Stimulated activated CD4-positive, alpha-beta T cell treated with anti-CD3 and anti-CD28 coated beads, Interleukin-15, amount 100 ng/mL, for 1 hour (primary cell): ENCODE measurements at regions not wholly inside any gene's neighbourhood (a gene's known extent, or its start where the extent isn't known, plus 50 kb on each side); places are given as distances from the start of the nearest gene placed in this dataset.
"Not testable (repeated sequence)": the region's sequence is repeated elsewhere in the genome, so short reads cannot be mapped to it uniquely, and the experiment has no call there.

Experiments used
- DNase-seq, 2 donors: peaks; one replicate each; pipeline ENCODE4 v3.0.0-alpha.2; 2020; ENCODE audit warnings: low read depth in 1 of 2, low spot score in 1 of 2

DNA sequence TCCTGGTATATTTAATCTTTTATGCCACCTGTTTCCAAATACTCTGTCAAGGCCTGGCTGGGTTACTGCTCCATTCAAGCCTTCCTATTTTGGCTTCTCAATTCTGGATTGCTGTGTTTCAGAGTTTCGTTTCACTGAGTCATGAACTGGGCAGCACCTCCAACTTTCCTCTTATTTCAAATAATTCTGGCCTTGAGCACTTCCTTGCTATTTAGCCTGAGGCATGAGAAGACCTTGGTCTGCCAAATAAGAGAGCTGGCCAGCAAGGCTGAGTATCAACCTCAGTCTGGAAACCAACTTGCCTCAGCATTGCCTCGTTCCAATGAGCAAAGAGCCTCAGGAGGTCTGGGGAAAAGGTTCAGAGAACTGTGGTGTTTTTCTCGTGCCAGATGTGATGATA lies 66.6 kb downstream of the TNFAIP3 start:
- DNase-seq = no peak

- no peak for DNase-seq
Observed at GRCh38 chr6:137936798-137937197, 69.7 kb downstream of the TNFAIP3 start.

DNA sequence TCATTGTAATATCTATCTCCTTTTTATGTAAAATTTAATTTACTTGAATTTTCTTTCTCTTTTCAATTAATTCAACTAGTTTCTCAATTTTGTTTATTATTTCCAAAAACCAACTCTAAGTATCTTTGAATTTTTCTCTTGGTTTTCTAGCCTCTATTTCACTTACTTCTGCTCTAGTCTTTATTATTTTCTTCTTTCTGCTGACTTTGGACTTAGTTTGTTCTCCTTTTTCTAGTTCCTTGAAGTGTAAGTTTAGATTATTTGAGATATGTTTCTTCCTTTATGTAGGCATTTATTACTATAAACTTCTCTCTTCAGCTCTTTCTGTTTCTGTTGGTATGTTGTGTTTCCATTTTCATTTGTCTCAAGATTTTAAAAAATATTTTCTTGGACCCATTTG lies 70.8 kb downstream of the TNFAIP3 start:
- DNase-seq = no peak

DNA sequence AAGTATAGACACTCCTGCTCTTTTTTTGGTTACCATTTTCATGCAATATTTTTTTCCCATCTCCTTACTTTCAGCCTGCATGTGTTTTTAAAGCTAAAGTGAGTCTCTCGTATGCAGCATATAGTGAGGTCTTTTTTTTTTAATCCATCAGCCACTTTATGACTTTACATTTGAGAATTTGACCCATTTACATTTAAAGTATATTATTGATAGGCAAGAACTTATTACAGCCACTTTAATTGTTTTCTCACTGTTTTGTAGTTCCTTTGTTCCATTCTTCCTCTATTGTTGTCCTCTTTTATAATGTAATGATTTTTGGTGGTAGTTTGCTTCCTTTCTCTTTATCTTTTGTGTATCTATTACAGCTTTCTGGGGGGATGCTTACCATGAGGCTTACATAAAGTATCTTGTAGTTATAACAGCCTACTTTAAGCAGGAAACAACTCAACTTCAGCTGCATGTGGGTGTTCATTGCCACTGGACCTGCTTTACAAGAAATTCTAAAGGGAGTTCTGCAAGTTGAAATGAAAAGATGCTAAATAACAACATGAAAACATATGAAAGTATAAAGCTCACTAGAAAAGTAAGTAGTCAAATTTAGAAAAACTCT lies 71.8 kb downstream of the TNFAIP3 start:
- no peak for DNase-seq

- DNase-seq = no peak
Observed at GRCh38 chr6:137941995-137942394, 74.9 kb downstream of the TNFAIP3 start.

DNA sequence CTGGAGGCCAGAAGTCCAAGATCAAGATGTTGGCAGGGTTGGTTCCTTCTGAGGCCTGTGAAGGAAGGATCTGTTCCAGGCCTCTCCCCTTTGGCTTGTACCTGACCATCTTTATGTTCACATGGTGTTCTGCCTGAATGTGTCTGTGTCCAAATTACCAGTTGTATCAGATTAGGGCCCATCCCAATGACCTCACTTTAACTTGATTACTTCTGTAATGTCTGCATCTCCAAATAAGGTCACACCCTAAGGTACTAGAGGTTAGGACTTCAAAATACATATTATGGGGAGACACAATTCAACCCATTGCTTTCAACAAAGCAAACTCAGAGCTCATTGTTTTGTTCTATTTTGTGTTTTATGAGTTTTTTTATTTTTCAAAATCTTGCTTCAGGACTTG lies 75.7 kb downstream of the TNFAIP3 start:
- DNase-seq = no peak

DNA sequence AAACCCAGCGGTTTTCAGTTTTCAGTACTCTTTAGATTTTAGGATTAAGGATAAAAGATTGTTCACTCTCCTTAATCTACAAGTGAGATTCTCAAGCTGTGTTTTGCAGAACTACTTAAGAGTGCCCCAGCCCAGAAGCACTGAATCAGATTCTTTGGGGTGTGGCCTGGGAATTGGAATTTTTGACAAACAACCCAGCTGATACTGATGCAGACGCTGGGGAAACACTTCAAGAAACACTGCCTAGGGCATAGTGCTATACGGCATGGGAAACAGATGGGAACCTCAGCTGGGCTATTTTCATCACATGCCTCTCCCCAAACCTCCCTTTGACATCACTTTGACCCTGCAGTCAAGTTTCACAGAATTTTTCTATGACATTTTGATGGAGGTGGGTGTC lies 77.3 kb downstream of the TNFAIP3 start:
- not testable (repeated sequence) for DNase-seq

DNA sequence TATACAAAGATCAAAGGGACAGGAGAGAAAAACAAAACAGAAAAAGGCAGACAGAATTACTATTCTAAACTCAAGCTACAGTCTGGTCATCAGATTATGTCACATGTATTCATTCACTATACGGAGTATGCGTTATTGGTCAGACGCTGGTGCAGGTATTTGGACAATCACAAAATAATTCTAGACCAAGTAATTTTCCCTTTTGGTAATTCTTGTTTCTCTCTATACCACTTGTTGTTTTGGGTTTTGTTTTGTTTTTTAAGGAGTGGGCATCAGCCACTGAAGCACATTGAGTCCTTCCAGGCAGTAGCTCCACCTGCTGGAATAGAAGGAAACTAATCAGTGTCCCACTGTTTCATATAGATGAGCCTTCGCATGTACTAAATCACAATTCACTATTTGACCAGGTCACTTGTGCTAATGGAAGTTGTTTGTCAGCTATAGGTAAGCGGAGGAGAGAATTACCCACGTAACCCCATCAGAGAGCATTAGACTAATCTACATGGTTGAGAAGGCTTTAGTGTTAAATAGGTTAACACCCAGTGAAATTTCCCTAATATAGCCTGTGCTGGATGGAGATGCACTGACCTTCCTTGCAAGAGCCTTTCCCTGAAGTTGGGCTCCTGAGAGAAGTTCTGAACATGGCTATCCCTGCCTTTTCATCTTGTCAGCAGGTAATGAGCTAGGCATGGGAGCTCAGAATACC lies 77.9 kb downstream of the TNFAIP3 start:
- DNase-seq = no peak

GRCh38 chr6:137949686-137950390 lies 82.8 kb downstream of the TNFAIP3 start:
- DNase-seq = no peak

DNA sequence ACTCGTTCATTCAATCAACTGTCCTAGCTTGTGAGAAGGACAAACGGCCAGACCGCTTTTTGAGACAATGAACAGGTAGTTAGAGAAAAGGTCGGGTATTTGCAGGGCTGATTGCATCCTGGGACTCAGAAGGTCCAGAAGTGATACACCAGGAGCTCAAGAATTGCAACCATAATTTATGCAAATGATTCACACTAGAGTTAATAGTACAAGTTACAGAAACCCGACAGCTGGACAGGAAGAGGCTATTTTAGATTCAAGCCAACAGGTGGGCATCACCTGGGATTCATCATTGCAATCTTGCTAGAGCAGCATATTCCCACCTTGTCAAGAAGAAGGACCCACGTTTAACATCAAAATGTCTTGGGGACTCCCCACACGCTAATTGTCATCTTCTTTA lies 83.5 kb downstream of the TNFAIP3 start:
- DNase-seq = no peak

- DNase-seq = no peak
Observed at GRCh38 chr6:137951064-137951597, 84.1 kb downstream of the TNFAIP3 start.

GRCh38 chr6:137952247-137952646 lies 85.2 kb downstream of the TNFAIP3 start:
- DNase-seq = no peak

- no peak for DNase-seq
Observed at GRCh38 chr6:137953761-137954160, 86.7 kb downstream of the TNFAIP3 start.

DNA sequence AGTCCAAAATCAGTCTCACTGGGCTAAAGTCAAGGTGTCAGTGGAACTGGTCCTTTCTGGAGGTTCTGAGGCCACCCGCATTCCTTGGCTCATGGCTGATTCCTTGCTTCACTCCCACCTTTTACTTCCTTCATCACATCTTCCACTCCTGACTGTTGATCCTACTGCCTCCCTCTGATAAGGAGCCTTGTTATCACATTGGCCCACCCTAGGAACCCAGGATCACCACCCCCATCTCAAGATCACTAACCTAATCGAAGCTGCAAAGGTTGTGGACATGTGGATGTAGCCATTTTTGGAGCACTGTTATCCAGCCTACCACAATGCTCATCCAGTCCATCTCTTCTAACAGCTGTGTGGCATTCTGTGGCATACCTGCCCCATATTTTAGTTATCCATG lies 87.2 kb downstream of the TNFAIP3 start:
- DNase-seq = no peak

- DNase-seq = no peak
Observed at GRCh38 chr6:137956098-137956488, 89.0 kb downstream of the TNFAIP3 start.

DNA sequence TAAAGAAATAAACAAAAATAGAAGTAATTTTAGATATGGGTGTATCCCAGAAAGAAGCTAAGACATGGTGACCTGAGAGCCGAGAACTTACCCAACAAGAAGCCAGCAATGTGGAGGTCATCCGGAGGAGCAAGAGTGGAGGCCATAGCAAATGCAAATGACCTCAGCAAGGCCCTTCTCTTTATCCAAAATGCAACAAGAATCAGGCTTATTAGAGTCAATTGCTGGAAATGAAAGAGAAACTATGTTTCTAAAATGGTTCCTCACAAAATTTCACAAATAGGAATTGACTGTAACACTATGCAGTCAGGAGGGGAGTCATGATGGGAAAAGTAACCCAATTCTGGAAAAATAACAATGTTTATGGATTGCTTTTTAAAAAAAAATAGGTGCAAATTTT lies 90.4 kb downstream of the TNFAIP3 start:
- no peak for DNase-seq

GRCh38 chr6:137958811-137959565 lies 91.9 kb downstream of the TNFAIP3 start:
- no peak for DNase-seq

GRCh38 chr6:137962725-137963124 lies 95.7 kb downstream of the TNFAIP3 start:
- DNase-seq = no peak

GRCh38 chr6:137964876-137965275 lies 97.8 kb downstream of the TNFAIP3 start:
- no peak for DNase-seq

DNA sequence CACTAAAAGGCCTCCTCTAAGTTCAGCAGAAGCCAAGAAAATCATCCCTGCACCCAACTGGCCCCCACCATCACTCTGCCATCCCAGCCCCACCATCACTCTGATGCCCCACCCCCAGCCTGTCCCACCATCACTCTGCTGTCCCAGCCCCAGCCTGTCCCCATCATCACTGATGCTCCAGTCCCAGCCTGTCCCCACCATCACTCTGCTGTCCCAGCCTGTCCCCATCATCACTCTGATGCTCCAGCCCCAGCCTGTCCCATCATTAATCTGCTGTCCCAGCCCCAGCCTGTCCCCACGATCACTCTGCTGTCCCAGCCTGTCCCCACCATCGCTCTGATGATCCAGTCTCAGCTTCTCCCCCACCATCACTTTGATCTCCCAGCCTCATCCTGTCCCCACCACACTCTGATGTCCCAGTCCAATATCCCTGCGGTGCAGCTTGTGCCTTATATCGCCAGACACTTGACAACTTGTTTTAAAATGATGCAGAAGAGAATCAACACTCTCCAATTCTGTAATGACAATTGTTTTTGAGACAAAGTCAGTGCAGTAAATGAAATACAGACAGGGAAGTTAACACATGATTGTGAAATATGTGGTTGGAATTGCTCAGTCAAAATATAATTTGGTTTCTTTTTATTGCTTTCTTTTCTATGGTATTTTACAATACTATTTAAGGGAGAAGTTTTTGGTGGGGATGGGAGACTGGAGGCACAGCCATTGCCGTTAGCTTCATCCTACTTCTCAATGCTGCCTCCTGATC lies 100.8 kb downstream of the TNFAIP3 start:
- no peak for DNase-seq

DNA sequence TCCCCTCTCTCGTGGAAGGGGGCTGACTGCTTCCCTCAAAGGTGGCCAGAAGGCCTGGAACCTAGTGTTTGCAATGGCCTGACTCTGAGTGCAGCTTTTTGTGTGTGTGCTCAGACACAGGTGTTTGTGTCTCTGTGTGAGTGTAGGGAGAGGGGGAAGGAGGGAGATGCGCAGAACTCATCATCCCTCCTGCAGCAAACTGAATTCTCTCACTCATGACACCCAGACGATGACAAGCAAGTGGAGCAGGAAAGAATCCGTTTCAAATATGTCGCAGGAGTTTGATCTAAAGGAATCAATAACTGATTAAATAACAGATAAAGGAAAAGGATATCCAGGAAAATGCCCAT lies 101.4 kb downstream of the TNFAIP3 start:
- DNase-seq = no peak
